Activated naive CD4-positive, alpha-beta T cell treated with anti-CD3 and anti-CD28 coated beads, Interleukin-2, amount 50 U/mL, for 16 hours (primary cell): ENCODE measurements at regions not wholly inside any gene's neighbourhood (a gene's known extent, or its start where the extent isn't known, plus 50 kb on each side); places are given as distances from the start of the nearest gene placed in this dataset.

Experiments
- DNase-seq: peaks from one replicate; pipeline ENCODE4 v3.0.0-alpha.2; 2020

DNA sequence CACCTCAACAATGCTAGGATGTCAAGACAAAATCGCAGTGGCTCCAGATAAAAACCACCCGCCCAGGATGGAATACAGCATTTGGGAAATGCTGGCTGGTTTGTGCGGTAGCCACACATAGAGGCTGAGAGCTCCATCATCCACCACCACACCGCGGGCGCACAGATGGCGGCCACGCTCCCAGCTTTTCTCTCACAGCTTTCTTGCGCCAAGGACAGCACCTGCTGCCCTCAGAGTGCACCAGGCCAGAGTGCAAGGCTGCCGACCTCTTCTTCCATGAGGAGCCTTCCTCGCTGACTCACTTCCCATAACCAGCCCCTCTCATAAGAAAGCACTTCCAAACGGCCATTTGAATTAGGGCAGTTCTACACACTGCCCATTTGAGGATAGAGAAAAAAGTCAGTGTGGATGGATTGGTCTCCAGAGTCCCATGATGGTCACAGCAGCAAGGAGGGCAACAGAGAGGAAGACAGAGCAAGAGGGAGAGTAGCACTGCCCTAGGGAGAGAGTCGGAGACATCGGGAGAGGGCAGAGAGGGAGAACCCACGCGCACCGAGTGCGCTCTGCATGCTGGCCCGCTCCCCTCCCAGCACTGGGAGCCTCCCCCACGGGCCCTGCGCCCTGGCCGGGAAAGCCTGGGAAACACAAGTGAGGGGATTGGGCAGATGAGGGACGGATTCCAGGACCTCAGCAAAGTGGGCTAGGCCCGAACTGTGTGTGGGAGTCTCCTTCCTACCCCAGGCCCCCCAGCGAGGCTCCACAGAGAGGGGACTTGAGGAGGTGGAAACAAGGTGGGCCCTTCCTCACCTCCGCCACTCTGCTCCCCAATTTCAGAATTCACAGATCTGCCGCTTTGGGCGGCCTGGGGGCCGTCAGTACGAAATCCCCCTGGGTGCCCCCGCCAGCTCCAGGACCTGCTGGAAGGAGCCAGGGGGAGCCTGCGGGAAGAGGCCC lies 156.9 kb downstream of the USP12 start:
- no peak for DNase-seq

DNA sequence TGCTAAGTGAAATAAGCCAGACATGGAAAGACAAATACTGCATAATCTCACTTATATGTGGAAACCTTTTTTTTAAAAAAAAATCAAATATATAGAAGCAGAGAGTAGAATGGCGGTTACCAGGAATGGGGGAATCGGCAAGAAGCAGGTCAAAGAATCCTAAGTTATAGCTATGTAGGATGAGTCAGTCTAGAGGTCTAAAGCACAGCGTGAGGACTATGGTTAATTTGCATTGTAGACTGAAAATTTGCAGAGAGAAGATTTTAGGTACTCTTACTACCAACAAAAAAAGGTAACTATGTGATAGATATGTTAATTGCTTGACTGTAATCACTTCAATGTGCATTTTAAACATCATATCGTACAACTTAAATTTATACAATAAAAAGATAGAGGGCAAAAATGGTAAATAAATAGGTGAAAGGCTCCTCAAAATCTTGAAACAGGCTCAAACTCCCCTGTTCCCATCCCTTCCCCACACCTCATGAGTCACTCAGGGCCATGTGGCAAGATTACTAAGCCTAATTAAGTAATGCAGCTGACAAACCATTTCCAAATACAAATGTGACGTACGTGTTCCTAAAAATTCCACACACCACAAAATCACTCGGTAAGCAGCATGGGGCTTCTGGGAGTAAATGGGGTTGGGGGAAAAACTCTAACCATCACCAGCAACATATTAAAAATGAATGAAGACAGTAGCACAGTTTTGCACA lies 159.0 kb downstream of the USP12 start:
- no peak for DNase-seq

- no peak for DNase-seq
Observed at GRCh38 chr13:27011661-27012060, 159.9 kb downstream of the USP12 start.

- no peak for DNase-seq
Observed at GRCh38 chr13:27008733-27009132, 162.9 kb downstream of the USP12 start.

DNA sequence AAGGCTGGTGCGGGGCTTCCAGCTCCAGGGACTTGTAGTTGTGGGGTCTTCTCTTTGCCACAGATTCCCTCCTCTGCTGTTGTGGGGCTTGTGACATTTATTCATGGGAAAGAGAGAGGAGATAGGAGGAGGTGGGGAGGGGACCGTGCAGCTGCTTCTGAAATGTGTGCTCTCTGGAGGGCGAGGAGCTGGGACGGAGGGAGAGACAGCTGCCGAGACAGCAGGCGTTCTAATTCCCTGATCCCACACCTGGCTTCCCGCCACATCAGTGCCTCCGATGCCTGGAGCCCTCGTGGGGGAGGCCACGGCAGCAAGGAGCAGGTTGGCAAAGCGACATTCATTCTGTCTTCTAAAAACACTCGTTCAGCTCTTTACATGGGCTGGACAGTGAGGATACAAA lies 164.4 kb downstream of the USP12 start:
- DNase-seq, result no peak

GRCh38 chr13:27006519-27007161 lies 165.0 kb downstream of the USP12 start:
- DNase-seq, result no peak

DNA sequence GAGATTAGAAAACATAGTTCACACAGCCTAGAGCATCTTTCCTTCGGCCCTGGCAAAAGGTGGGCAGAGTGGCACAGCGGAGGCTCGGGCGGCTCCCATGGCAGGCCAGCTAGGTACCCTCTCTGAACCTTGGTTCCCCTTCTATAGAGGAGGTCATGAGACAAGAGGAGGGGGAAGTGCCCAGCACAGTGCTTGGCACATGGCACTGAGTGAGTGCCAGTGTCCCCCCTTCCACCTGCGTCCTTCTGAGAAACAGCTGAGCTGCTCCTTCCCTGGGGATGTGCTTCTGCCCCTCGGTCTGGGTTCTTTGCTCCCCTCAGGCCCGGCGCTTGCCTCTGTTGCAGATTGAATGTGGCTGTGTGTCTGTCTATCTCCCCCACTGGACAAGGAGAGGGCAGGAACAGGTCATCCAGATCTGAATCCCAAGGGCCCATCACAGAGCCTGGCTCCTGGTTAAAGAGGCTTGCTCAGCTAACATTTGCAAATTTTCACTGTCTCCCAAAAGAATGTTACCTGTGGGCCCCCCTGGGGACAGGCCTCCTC lies 165.6 kb downstream of the USP12 start:
- no peak for DNase-seq

DNA sequence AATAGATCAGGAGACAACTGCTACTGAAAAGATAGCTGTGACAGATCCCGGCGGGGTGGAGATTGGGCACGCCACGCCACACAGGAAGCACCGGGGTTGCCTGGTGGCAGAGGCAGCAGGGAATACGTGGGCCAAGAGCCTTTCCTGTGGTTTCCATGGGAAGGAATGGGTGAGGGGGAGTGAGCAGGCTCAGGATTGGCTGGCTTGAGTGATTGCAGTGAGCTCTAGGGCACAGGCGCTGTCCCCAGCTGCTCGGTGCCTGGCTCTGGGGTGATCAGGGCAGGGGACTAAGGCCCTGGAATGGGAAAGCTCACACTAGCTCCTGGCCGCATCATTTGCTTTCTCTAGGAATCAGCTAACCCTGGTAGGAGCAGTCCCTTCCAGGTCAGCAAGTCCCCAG lies 166.1 kb downstream of the USP12 start:
- DNase-seq, result no peak

DNA sequence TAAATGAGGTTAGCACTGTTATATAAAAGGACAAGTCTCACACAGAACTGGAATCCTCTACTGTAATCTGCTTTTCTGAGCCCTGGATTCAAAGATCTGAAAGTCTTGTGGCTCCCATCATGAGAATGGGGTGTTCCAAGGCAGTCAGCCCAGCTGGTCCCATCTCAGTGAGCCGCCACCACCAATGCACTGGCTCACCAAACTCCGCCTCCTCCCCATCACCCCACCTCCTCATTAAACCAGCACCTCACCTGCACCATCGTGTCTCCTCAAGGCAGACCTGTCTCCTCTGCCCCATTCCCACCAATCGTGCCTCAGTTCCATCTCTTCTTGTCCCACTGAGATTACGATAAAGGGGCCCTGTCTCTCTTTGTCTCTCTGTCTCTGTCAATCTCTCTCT lies 166.7 kb downstream of the USP12 start:
- no peak for DNase-seq

- no peak for DNase-seq
Observed at GRCh38 chr13:27004326-27004725, 167.3 kb downstream of the USP12 start.

DNA sequence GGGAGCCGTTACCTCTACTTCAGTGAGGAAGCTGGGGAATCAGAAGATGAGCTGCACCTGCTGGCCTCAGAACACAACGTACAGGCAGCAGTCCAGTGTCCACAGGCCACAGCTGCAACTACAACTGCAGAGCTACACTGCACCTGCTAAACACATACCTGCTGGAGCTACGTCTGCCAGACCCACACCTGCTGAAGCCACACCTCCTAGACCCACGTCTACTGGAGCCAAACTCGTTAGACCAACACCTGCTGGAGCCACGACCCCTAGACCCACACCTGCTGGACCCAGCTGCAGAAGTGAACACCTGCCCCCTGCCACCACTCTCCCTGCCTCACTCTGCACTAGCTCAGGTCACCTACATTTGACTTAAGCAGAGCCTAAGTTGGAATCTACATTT lies 169.9 kb downstream of the USP12 start:
- no peak for DNase-seq

DNA sequence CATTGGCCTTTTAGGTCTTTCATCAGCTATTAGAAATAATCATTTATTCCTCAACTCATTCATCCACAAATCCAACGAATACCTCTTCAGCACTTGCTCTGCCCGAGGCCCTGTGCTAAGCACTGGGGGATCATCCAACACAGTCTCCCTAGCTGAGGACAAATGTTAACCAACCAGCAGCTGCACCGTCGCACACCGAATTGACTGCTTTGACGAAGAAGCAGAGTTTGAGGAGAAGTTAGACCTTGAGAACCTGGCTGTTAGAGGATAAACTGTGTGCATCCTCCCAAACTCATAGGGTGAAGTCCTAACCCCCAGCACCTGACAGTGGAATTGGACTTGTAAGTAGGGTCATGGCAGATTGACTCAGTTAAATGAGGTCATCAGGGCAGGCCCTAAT lies 170.9 kb downstream of the USP12 start:
- DNase-seq, result no peak

DNA sequence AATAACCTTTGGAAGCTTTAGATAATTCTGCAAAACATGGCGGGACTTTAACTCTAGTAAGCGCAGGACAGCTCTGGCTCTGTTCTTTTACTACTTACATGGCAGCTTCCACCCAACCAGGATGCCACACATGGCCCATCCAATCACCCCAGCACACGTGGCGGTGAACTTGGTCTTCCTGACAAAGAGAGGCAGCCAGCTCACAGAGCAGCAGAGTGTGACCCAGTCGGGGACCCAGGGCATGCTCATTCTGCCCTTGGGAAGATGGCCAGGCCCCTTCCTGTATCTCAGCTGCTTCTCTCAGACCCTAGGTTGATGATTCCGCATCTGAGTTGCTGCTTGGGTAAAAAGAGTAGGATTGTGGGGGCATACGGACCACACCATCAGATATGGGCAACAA lies 172.1 kb downstream of the USP12 start:
- DNase-seq, result no peak

- DNase-seq, result no peak
Observed at GRCh38 chr13:26998292-26998691, 173.3 kb downstream of the USP12 start.

- DNase-seq, result no peak
Observed at GRCh38 chr13:26996965-26997752, 174.5 kb downstream of the USP12 start.

DNA sequence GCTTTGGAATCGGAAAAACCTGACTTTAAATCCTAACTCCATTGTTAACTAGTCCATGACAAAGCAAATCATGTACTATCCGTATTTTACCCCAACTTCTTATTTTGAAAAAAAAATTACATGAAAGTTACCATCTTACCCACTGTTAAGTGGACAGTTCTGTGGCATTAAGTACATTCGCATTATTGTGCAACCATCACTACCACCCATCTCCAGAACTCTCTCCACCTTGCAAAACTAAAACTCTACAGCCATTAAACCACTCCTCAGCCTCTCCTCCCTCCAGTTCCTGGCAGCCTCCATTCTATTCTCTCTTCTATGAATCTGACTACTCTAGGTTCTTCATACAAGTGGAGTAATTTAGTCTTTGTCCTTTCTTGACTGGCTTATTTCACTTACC lies 176.5 kb downstream of the USP12 start:
- no peak for DNase-seq

- DNase-seq, result no peak
Observed at GRCh38 chr13:26993780-26994179, 177.8 kb downstream of the USP12 start.

DNA sequence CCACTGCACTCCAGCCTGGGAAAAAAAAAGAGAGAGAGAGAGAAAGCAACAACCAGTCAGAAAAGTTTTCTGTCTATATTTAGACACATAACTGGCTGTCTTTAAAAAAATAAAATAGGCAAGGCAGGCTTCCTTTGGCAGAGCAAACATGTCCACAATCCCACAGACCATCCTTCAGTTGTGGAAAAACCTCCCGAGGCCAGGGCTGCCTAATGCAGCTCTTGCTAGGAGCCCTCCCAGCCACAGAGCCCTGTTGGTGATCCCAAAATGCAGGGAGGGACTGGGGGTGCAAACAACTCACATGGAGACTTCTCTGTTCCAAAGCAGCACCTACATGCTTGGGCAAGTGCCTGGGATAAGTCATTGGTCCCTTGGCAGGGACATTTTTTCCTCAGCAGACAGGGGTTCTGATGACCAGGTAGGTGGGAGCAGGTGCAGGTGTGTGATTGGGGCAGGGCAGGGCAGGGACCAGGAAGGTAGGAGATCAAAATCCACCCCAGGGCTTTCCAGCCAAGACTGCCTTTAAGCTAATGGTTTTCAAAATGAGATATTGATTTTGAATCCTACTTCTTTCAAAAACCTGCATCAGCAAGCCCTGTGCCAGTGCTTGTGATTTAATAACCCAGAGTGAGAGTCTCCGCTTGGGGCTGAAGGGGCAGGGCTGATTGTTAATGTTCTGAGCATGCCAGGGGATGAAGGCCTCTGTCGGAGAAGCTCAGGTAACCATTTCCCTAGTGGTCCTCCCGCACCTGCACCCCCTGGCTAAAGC lies 178.5 kb downstream of the USP12 start:
- no peak for DNase-seq

DNA sequence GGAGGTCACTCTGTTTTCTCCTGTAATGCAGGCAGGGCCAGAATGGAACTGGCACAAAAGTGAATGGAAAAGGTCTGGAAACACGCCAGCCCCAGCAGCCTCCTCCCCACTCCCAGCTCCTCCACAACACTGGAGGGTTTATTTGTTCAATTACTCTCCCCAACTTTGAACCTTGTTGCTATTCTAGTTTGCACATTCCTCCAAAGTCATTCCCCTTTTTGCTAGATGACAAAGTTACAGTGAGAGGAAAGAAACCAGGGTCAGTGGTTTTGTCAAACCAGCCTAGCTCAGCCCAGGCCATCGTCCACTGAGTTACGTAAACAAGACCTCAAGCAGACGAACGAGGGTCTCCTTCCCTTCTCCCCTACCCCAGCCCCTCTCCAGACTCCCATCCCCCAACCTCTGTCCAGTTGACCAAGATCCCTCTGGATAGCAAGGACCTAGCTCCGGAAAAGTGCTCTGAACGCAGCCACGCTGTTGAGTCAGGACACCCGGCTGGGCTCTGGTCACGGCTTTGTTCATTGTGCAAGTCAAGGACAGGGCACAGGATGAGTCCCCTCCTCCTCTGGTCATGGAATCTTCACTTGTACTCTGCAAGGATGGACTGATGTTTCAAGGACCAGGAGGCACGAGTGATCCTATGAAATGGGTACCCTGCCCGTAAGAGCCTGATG lies 180.0 kb downstream of the USP12 start:
- no peak for DNase-seq

GRCh38 chr13:26989957-26990713 lies 181.5 kb downstream of the USP12 start:
- DNase-seq, result no peak
